SJSA1 (cell line): ENCODE measurements at regions not wholly inside any gene's neighbourhood (a gene's known extent, or its start where the extent isn't known, plus 50 kb on each side); places are given as distances from the start of the nearest gene placed in this dataset.
"Not testable (repeated sequence)": the region's sequence is repeated elsewhere in the genome, so short reads cannot be mapped to it uniquely, and the experiment has no call there.

Experiments
- DNase-seq, 2 experiments: peaks; one replicate each; pipeline ENCODE4 v3.0.0-alpha.2; 2015 to 2020; ENCODE audit warnings: low spot score in 2 of 2, low read depth in 1 of 2
- H3K27ac ChIP-seq: fragments of 250-450 bp; sonication (Bioruptor Pico); 2 replicates; pipeline ENCODE4 v1.5.1; 2020; ENCODE audit warnings: mild to moderate bottlenecking, moderate library complexity
- H3K27me3 ChIP-seq: fragments of 250-450 bp; sonication (Bioruptor Pico); replicated peaks from 2 replicates; pipeline ENCODE4 v1.5.1; 2020; ENCODE audit warnings: mild to moderate bottlenecking, moderate library complexity
- H3K36me3 ChIP-seq: fragments of 250-450 bp; sonication (Bioruptor Pico); 2 replicates; pipeline ENCODE4 v1.5.1; 2020; ENCODE audit warnings: mild to moderate bottlenecking
- H3K4me1 ChIP-seq: fragments of 250-450 bp; sonication (Bioruptor Pico); replicated peaks from 2 replicates; pipeline ENCODE4 v1.6.1; 2021; ENCODE audit warnings: mild to moderate bottlenecking
- H3K4me3 ChIP-seq: fragments of 250-450 bp; sonication (Bioruptor Pico); 2 replicates; pipeline ENCODE4 v1.5.1; 2020; ENCODE audit warnings: mild to moderate bottlenecking
- H3K9me3 ChIP-seq: fragments of 250-450 bp; sonication (Bioruptor Pico); replicated peaks from 2 replicates; pipeline ENCODE4 v1.5.1; 2020; ENCODE audit warnings: mild to moderate bottlenecking

- Histone ChIP-seq H3K9me3 (no peaks in the 10 kb centered on the region), H3K4me3 (no peak overlapping the region), H3K36me3 (no peaks in the 10 kb centered on the region), H3K27me3 (no peaks in the 10 kb centered on the region), H3K27ac (peak overlapping the region; percentile 67), H3K4me1 (peaks cover 29% of the 10 kb centered on the region)
- DNase-seq: no peak
Observed at GRCh38 chr5:40221255-40221654, 458.5 kb upstream of the PTGER4 start.

GRCh38 chr5:40220260-40220659 is 459.5 kb upstream of the PTGER4 start:
- no peak for DNase-seq
- no peak overlapping the region for H3K4me3 ChIP-seq
- H3K27me3 ChIP-seq: no peaks in the 10 kb centered on the region
- no peaks in the 10 kb centered on the region for H3K9me3 ChIP-seq
- H3K27ac ChIP-seq: no peak overlapping the region
- H3K4me1 ChIP-seq: peaks cover 29% of the 10 kb centered on the region
- H3K36me3 ChIP-seq: no peaks in the 10 kb centered on the region

- DNase-seq: no peak
- Histone ChIP-seq H3K9me3 (no peaks in the 10 kb centered on the region), H3K36me3 (no peaks in the 10 kb centered on the region), H3K4me1 (peaks cover 11% of the 10 kb centered on the region), H3K27ac (no peak overlapping the region), H3K27me3 (no peaks in the 10 kb centered on the region), H3K4me3 (no peak overlapping the region)
Observed at GRCh38 chr5:40217553-40217952, 462.2 kb upstream of the PTGER4 start.

- no peaks in the 10 kb centered on the region for H3K27me3 ChIP-seq
- H3K4me3 ChIP-seq: no peak overlapping the region
- H3K9me3 ChIP-seq: no peaks in the 10 kb centered on the region
- no peaks in the 10 kb centered on the region for H3K4me1 ChIP-seq
- H3K36me3 ChIP-seq: no peaks in the 10 kb centered on the region
- DNase-seq: no peak
- no peak overlapping the region for H3K27ac ChIP-seq
Observed at GRCh38 chr5:40210694-40211093, 469.0 kb upstream of the PTGER4 start.

- H3K4me1 ChIP-seq: no peaks in the 10 kb centered on the region
Observed at GRCh38 chr5:40206030-40206429, 473.7 kb upstream of the PTGER4 start.

GRCh38 chr5:40204144-40204543 is 475.6 kb upstream of the PTGER4 start:
- H3K27ac ChIP-seq: no peak overlapping the region
- H3K9me3 ChIP-seq: no peaks in the 10 kb centered on the region
- H3K4me3 ChIP-seq: no peak overlapping the region
- no peaks in the 10 kb centered on the region for H3K27me3 ChIP-seq
- no peaks in the 10 kb centered on the region for H3K36me3 ChIP-seq
- no peaks in the 10 kb centered on the region for H3K4me1 ChIP-seq
- no peak for DNase-seq

More at GRCh38 chr5:40206030-40206429, 473.7 kb upstream of the PTGER4 start:
- no peaks in the 10 kb centered on the region for H3K9me3 ChIP-seq
- no peak for DNase-seq
- H3K27ac ChIP-seq: no peak overlapping the region
- H3K4me3 ChIP-seq: no peak overlapping the region
- H3K27me3 ChIP-seq: no peaks in the 10 kb centered on the region
- H3K36me3 ChIP-seq: no peaks in the 10 kb centered on the region

- DNase-seq: no peak
- H3K27me3 ChIP-seq: no peaks in the 10 kb centered on the region
- no peaks in the 10 kb centered on the region for H3K9me3 ChIP-seq
- H3K36me3 ChIP-seq: no peaks in the 10 kb centered on the region
- no peak overlapping the region for H3K4me3 ChIP-seq
- H3K4me1 ChIP-seq: no peaks in the 10 kb centered on the region
- H3K27ac ChIP-seq: no peak overlapping the region
Observed at GRCh38 chr5:40202814-40203440, 476.8 kb upstream of the PTGER4 start.

GRCh38 chr5:40198736-40199135 is 481.0 kb upstream of the PTGER4 start:
- Histone ChIP-seq H3K27ac (no peak overlapping the region), H3K9me3 (no peaks in the 10 kb centered on the region), H3K36me3 (no peaks in the 10 kb centered on the region), H3K4me1 (no peaks in the 10 kb centered on the region), H3K4me3 (no peak overlapping the region), H3K27me3 (no peaks in the 10 kb centered on the region)
- DNase-seq: no peak

GRCh38 chr5:40195574-40195973 is 484.1 kb upstream of the PTGER4 start:
- not testable (repeated sequence) for H3K4me3 ChIP-seq, DNase-seq, H3K27ac ChIP-seq, H3K9me3 ChIP-seq, H3K4me1 ChIP-seq, H3K27me3 ChIP-seq, H3K36me3 ChIP-seq

- DNase-seq: no peak
- H3K4me1 ChIP-seq: no peaks in the 10 kb centered on the region; the same call in 1 of the 2 replicates
- H3K36me3 ChIP-seq: no peaks in the 10 kb centered on the region
- no peak overlapping the region for H3K27ac ChIP-seq
- no peaks in the 10 kb centered on the region for H3K27me3 ChIP-seq
- H3K4me3 ChIP-seq: no peak overlapping the region
- H3K9me3 ChIP-seq: no peaks in the 10 kb centered on the region
Observed at GRCh38 chr5:40191150-40191549, 488.6 kb upstream of the PTGER4 start.

GRCh38 chr5:40172721-40173120 is 507.0 kb upstream of the PTGER4 start:
- Histone ChIP-seq H3K4me3 (no peak overlapping the region), H3K27ac (no peak overlapping the region), H3K27me3 (no peaks in the 10 kb centered on the region), H3K4me1 (no peaks in the 10 kb centered on the region), H3K9me3 (peaks cover 5% of the 10 kb centered on the region; the same call in 1 of the 2 replicates), H3K36me3 (no peaks in the 10 kb centered on the region)
- no peak for DNase-seq

- H3K27me3 ChIP-seq: no peaks in the 10 kb centered on the region
- no peak overlapping the region for H3K4me3 ChIP-seq
- no peaks in the 10 kb centered on the region for H3K4me1 ChIP-seq
- no peak for DNase-seq
- H3K9me3 ChIP-seq: no peaks in the 10 kb centered on the region; the same call in 1 of the 2 replicates
- H3K36me3 ChIP-seq: no peaks in the 10 kb centered on the region
- no peak overlapping the region for H3K27ac ChIP-seq
Observed at GRCh38 chr5:40171971-40172370, 507.7 kb upstream of the PTGER4 start.

GRCh38 chr5:40167283-40167682 is 512.4 kb upstream of the PTGER4 start:
- Histone ChIP-seq H3K27me3 (no peaks in the 10 kb centered on the region), H3K9me3 (no peaks in the 10 kb centered on the region; the same call in 1 of the 2 replicates), H3K36me3 (no peaks in the 10 kb centered on the region), H3K4me3 (no peak overlapping the region), H3K4me1 (no peaks in the 10 kb centered on the region), H3K27ac (no peak overlapping the region)
- no peak for DNase-seq

GRCh38 chr5:40166802-40167201 is 512.9 kb upstream of the PTGER4 start:
- H3K27me3 ChIP-seq: no peaks in the 10 kb centered on the region

More at GRCh38 chr5:40166802-40167201, 512.9 kb upstream of the PTGER4 start:
- DNase-seq: no peak
- no peaks in the 10 kb centered on the region for H3K36me3 ChIP-seq
- no peak overlapping the region for H3K4me3 ChIP-seq
- H3K9me3 ChIP-seq: no peaks in the 10 kb centered on the region; the same call in 1 of the 2 replicates
- H3K4me1 ChIP-seq: no peaks in the 10 kb centered on the region
- H3K27ac ChIP-seq: no peak overlapping the region
